ENCODE measurements at regions not wholly inside any gene's neighbourhood (a gene's known extent, or its start where the extent isn't known, plus 50 kb on each side); places are given as distances from the start of the nearest gene placed in this dataset.

DNA sequence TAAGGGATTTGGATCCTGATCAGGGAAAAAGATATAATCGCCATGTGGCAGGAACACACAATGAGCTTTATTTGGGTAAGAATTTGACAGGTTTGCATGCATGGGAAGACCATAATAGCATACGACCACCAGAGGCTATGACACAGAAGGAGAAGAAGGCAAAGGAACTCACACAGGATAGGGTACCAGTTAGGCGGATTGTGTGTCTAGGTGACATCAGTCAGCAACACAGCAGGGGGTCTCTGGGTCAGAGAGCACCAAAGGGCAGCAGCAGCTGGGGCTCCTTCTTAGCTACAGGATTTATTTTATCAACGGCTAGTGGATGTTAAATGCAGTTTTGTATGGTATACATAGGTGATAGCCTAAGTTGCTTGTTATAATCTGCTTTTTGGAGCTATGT, 551.3 kb downstream of the KCNT2 start (continued):
- TF ChIP-seq YY1 (IDR thresholded peaks at IDR 0.05; ENCODE audit: extremely low read depth, insufficient replicate concordance, low read depth, low read length): no peak
- no peak for TF ChIP-seq SIN3A (IDR thresholded peaks at IDR 0.05; ENCODE audit: low read depth)
- TF ChIP-seq, protein P1, sequence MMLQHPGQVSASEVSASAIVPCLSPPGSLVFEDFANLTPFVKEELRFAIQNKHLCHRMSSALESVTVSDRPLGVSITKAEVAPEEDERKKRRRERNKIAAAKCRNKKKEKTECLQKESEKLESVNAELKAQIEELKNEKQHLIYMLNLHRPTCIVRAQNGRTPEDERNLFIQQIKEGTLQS (IDR thresholded peaks at IDR 0.05): no peak
- no peak for TF ChIP-seq JUND (IDR thresholded peaks at IDR 0.05)
- no peak for TF ChIP-seq ZBTB33 (IDR thresholded peaks at IDR 0.05; ENCODE audit: extremely low read depth, insufficient replicate concordance, low read length)
- TF ChIP-seq EZH2 (IDR thresholded peaks at IDR 0.05): no peak
- no peak for TF ChIP-seq SRF (IDR thresholded peaks at IDR 0.05; ENCODE audit: low read depth)
- no peak for TF ChIP-seq RAD21 (IDR thresholded peaks at IDR 0.05; ENCODE audit: low read depth)
- no peak for TF ChIP-seq POLR2AphosphoS5 (IDR thresholded peaks at IDR 0.05; ENCODE audit: low read depth, low read length)
- no peak for TF ChIP-seq ELF1 (IDR thresholded peaks at IDR 0.05; ENCODE audit: borderline replicate concordance, low read depth)
- TF ChIP-seq TCF7L2 (IDR thresholded peaks at IDR 0.05; ENCODE audit: borderline replicate concordance, extremely low read depth, insufficient read depth, insufficient read length): no peak

GRCh38 chr1:196049407-196049806, 558.8 kb downstream of the KCNT2 start:
- Histone ChIP-seq H3K9ac (ENCODE audit: low read length) (no peak overlapping the region), H3K9me3 (ENCODE audit: control insufficient read depth in 1 of 2, insufficient read depth in 1 of 2, low read depth in 1 of 2, low read length in 2 of 2) (no peaks in the 10 kb centered on the region), H3K79me2 (ENCODE audit: insufficient read depth, low read length) (no peaks in the 10 kb centered on the region), H3K4me2 (ENCODE audit: low read length) (no peak overlapping the region), H4K20me1 (ENCODE audit: insufficient read depth) (no peaks in the 10 kb centered on the region), H2AFZ (ENCODE audit: low read depth, low read length, poor library complexity, severe bottlenecking) (no peak overlapping the region), H3K9me2 (ENCODE audit: insufficient read depth) (no peaks in the 10 kb centered on the region), H3K27ac (ENCODE audit: low read depth, low read length) (no peak overlapping the region), H3K27me3 (ENCODE audit: insufficient read depth, low read length) (no peaks in the 10 kb centered on the region), H3K4me3 (replicated peaks in 1 of 2; ENCODE audit: low read depth in 1 of 2, low read length in 2 of 2) (no peak overlapping the region), H3K4me1 (ENCODE audit: control insufficient read depth in 1 of 2, insufficient read depth in 2 of 2, low read length in 2 of 2) (no peaks in the 10 kb centered on the region), H3K36me3 (ENCODE audit: control insufficient read depth in 1 of 2, insufficient read depth in 2 of 2, low read length in 2 of 2) (no peaks in the 10 kb centered on the region)
- TF ChIP-seq RAD21 (IDR thresholded peaks at IDR 0.05; ENCODE audit: low read depth) (no peak), CBX3 (IDR thresholded peaks at IDR 0.05; ENCODE audit: low read depth) (no peak), POLR2AphosphoS5 (IDR thresholded peaks at IDR 0.05; ENCODE audit: low read depth, low read length) (no peak), EZH2phosphoT487 (IDR thresholded peaks at IDR 0.05; ENCODE audit: borderline replicate concordance) (no peak), CTCF (IDR thresholded peaks at IDR 0.05 in 2 of 3, conservative IDR thresholded peaks at IDR 0.05 in 1 of 3; ENCODE audit: borderline replicate concordance in 1 of 3, insufficient read depth in 1 of 3, low read depth in 2 of 3, low read length in 2 of 3) (no peak), SRF (IDR thresholded peaks at IDR 0.05; ENCODE audit: low read depth) (no peak), CEBPB (IDR thresholded peaks at IDR 0.05; ENCODE audit: low read depth) (no peak), SIN3A (IDR thresholded peaks at IDR 0.05; ENCODE audit: low read depth) (no peak), JUND (IDR thresholded peaks at IDR 0.05) (no peak), FOSL1 (IDR thresholded peaks at IDR 0.05; ENCODE audit: low read depth) (no peak), ZBTB33 (IDR thresholded peaks at IDR 0.05; ENCODE audit: extremely low read depth, insufficient replicate concordance, low read length) (no peak), YY1 (IDR thresholded peaks at IDR 0.05; ENCODE audit: extremely low read depth, insufficient replicate concordance, low read depth, low read length) (no peak), EGR1 (IDR thresholded peaks at IDR 0.05; ENCODE audit: low read depth) (no peak), ZFX (IDR thresholded peaks at IDR 0.05) (no peak), ELF1 (IDR thresholded peaks at IDR 0.05; ENCODE audit: borderline replicate concordance, low read depth) (no peak)
- TF ChIP-seq, protein P2, sequence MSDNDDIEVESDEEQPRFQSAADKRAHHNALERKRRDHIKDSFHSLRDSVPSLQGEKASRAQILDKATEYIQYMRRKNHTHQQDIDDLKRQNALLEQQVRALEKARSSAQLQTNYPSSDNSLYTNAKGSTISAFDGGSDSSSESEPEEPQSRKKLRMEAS (IDR thresholded peaks at IDR 0.05): no peak
- RAD21 ChIA-PET (ENCODE audit: low non-redundant PET in 1 of 2, low total read pairs in 2 of 2, uncharacterized antibody in 2 of 2, unreplicated experiment in 2 of 2): no interaction called here
- BruUV-seq (replicated peaks): no TSS peak
- POLR2A ChIA-PET: no interaction called here
- ATAC-seq (no peak), DNase-seq (ENCODE audit: low read depth, low spot score) (no peak)
- CTCF ChIA-PET: no interaction called here
- intact Hi-C loops (cut with micrococcal nuclease): no loop called here

All from HCT116 (cell line).